Chondrocyte (in vitro differentiated cells): ENCODE measurements at regions not wholly inside any gene's neighbourhood (a gene's known extent, or its start where the extent isn't known, plus 50 kb on each side); places are given as distances from the start of the nearest gene placed in this dataset.
"Not testable (repeated sequence)": the region's sequence is repeated elsewhere in the genome, so short reads cannot be mapped to it uniquely, and the experiment has no call there.

ENCODE experiments used
- DNase-seq: peaks from one replicate; pipeline ENCODE4 v3.0.0; 2021; ENCODE audit warnings: mixed read lengths, low spot score
- H3K27ac Mint-ChIP-seq: one replicate; pipeline ENCODE4 v1.8.0; 2021; ENCODE audit warnings: mild to moderate bottlenecking, moderate library complexity, mixed read lengths; ENCODE audit not compliant: unreplicated experiment
- H3K27me3 Mint-ChIP-seq: 2 replicates; pipeline ENCODE4 v1.8.0; 2021; ENCODE audit warnings: low read depth, mixed read lengths
- H3K36me3 Mint-ChIP-seq: 2 replicates; pipeline ENCODE4 v1.8.0; 2021; ENCODE audit warnings: low read depth, mixed read lengths
- H3K4me1 Mint-ChIP-seq: 2 replicates; pipeline ENCODE4 v1.8.0; 2021; ENCODE audit warnings: low read depth, mild to moderate bottlenecking, mixed read lengths
- H3K4me3 Mint-ChIP-seq: one replicate; pipeline ENCODE4 v1.8.0; 2021; ENCODE audit warnings: mild to moderate bottlenecking, moderate library complexity, mixed read lengths; ENCODE audit not compliant: unreplicated experiment
- H3K9me3 Mint-ChIP-seq: 2 replicates; pipeline ENCODE4 v1.8.0; 2021; ENCODE audit warnings: low read depth, mixed read lengths
- TF ChIP-seq, protein P1 (sequence below): fragments of 200-600 bp; sonication (generic); IDR thresholded peaks from 2 replicates; pipeline ENCODE4 v1.5.0; 2021; ENCODE audit warnings: antibody characterized with exemption, mild to moderate bottlenecking, moderate library complexity

DNA sequence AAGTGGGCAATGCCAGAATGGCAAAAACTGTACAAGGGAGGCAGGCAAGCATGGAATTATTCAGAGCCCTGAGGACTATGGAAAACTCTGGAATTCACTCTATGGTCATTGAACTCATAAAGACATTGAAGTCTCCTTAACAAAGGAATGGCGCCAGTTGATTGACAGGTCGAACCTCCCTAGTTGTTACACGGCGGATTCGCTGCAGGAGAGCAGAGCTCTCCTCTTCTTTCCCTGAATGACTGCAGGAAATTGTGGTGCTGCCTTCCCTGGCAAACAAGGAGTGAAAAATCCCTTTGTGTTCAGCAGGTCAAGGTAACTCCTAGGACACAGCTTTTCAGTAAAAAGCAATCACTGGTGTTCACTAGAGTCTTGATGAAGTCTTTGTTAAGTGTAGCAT lies 732.8 kb upstream of the FRG1 start:
- Mint-ChIP-seq H3K4me3 (no peak overlapping the region), H3K27ac (no peak overlapping the region), H3K9me3 (no peaks in the 10 kb centered on the region), H3K4me1 (peaks cover 10% of the 10 kb centered on the region), H3K27me3 (peaks cover 6% of the 10 kb centered on the region), H3K36me3 (no peaks in the 10 kb centered on the region)
- TF ChIP-seq, protein P1, sequence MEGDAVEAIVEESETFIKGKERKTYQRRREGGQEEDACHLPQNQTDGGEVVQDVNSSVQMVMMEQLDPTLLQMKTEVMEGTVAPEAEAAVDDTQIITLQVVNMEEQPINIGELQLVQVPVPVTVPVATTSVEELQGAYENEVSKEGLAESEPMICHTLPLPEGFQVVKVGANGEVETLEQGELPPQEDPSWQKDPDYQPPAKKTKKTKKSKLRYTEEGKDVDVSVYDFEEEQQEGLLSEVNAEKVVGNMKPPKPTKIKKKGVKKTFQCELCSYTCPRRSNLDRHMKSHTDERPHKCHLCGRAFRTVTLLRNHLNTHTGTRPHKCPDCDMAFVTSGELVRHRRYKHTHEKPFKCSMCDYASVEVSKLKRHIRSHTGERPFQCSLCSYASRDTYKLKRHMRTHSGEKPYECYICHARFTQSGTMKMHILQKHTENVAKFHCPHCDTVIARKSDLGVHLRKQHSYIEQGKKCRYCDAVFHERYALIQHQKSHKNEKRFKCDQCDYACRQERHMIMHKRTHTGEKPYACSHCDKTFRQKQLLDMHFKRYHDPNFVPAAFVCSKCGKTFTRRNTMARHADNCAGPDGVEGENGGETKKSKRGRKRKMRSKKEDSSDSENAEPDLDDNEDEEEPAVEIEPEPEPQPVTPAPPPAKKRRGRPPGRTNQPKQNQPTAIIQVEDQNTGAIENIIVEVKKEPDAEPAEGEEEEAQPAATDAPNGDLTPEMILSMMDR: no peak
- no peak for DNase-seq

DNA sequence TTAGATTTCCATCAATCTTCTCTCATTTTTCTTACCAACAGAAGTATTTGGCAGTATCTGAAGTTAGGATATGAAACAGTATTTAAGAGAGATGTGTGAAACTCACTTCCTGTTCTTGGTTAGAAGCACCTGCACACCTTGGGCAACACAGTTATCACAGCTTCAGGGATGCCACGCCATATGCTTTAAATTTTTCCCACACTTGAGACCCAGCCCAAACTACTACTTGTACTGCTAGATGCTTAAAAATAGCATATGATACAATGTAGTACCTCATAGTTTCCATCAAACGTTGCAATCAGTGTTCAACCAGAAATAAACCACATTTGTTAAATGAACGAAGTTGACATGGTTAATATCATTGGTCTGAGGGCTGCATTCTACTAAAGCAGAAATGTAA lies 725.1 kb upstream of the FRG1 start:
- no peak overlapping the region for H3K27ac Mint-ChIP-seq
- DNase-seq: no peak
- TF ChIP-seq, protein P1: no peak
- H3K4me1 Mint-ChIP-seq: no peaks in the 10 kb centered on the region
- H3K27me3 Mint-ChIP-seq: peaks cover 27% of the 10 kb centered on the region
- no peaks in the 10 kb centered on the region for H3K9me3 Mint-ChIP-seq
- no peaks in the 10 kb centered on the region for H3K36me3 Mint-ChIP-seq
- no peak overlapping the region for H3K4me3 Mint-ChIP-seq

DNA sequence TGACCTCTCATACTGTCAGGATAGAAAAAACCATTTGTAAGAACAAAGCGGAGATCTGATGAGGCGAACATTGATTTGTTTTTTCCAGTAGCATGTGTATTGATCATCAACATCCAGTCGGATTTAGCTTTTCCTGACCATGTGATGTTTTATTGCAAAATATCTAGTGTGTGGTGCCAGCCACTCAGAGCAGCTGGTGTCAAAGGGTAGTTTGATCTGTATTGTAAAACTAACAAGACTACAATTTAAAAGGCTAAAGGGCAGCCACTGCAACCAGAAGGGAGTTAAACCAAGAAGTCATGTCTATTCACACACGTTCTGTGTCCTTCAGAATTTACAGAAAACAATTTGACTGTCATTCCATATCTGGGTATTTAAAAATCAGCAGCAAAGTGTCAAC lies 719.0 kb upstream of the FRG1 start:
- TF ChIP-seq, protein P1: no peak
- Mint-ChIP-seq H3K4me3 (no peak overlapping the region), H3K4me1 (no peaks in the 10 kb centered on the region), H3K27me3 (peaks cover 20% of the 10 kb centered on the region), H3K27ac (no peak overlapping the region), H3K9me3 (no peaks in the 10 kb centered on the region), H3K36me3 (no peaks in the 10 kb centered on the region)
- no peak for DNase-seq

DNA sequence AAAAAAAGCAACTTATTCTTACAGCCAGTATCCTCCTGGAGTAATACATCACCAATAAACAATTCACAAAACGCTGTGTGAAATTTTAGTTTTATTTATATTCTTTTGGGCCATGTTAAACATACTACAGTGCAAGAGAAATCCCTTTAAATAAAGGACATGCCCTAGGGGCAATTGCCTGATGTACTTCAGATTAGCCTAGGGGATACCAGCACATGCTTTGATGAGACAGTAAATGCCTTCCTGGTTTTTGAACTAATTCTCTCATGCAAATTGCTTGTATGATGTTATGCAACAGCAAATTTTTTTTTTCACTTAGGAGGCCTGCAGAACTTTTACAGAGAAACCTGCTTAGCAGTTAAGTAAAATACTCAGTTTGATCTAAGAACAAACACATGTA lies 711.9 kb upstream of the FRG1 start:
- no peak for DNase-seq

DNA sequence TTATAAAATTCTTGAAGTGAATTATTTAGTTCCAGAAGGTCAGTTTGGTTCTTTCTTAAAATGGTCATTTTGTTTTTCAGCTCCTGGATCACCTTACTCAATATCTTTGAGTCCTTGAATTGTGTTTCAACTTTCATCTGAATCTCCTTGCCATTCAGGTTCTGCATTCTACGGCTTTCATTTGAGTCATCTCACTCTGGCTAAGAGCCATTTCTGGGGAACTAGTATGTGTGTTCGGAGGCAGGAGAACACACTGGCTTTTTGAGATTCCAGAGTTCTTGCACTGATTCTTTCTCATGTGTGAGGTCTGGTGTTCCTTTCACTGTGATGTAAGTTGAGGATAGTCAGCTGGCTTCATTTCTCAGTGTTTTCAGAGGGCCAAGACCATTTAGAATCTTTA lies 708.4 kb upstream of the FRG1 start:
- Mint-ChIP-seq H3K27me3 (peaks cover 1% of the 10 kb centered on the region), H3K27ac (no peak overlapping the region), H3K36me3 (no peaks in the 10 kb centered on the region), H3K9me3 (peaks cover 4% of the 10 kb centered on the region), H3K4me1 (no peaks in the 10 kb centered on the region), H3K4me3 (no peak overlapping the region)
- DNase-seq: no peak
- TF ChIP-seq, protein P1: no peak

More for the DNA sequence above, 711.9 kb upstream of the FRG1 start:
- TF ChIP-seq, protein P1: no peak
- Mint-ChIP-seq H3K4me1 (no peaks in the 10 kb centered on the region), H3K36me3 (no peaks in the 10 kb centered on the region), H3K9me3 (no peaks in the 10 kb centered on the region), H3K4me3 (no peak overlapping the region), H3K27ac (no peak overlapping the region), H3K27me3 (peaks cover 4% of the 10 kb centered on the region)

GRCh38 chr4:189233754-189234153 lies 706.9 kb upstream of the FRG1 start:
- H3K27ac Mint-ChIP-seq, H3K36me3 Mint-ChIP-seq, H3K4me1 Mint-ChIP-seq, H3K27me3 Mint-ChIP-seq, DNase-seq, H3K4me3 Mint-ChIP-seq: not testable (repeated sequence)
- peaks cover 12% of the 10 kb centered on the region for H3K9me3 Mint-ChIP-seq

GRCh38 chr4:189234948-189235347 lies 705.7 kb upstream of the FRG1 start:
- H3K27ac Mint-ChIP-seq, DNase-seq, H3K4me1 Mint-ChIP-seq, H3K36me3 Mint-ChIP-seq, H3K4me3 Mint-ChIP-seq, H3K27me3 Mint-ChIP-seq: not testable (repeated sequence)
- H3K9me3 Mint-ChIP-seq: peaks cover 12% of the 10 kb centered on the region
